ENCODE measurements at regions not wholly inside any gene's neighbourhood (a gene's known extent, or its start where the extent isn't known, plus 50 kb on each side); places are given as distances from the start of the nearest gene placed in this dataset.

- no peak for TF ChIP-seq CTCF (IDR thresholded peaks at IDR 0.05 in 2 of 3, conservative IDR thresholded peaks at IDR 0.05 in 1 of 3; ENCODE audit: borderline replicate concordance in 1 of 3, insufficient read depth in 1 of 3, low read depth in 2 of 3, low read length in 2 of 3)
- no peak for TF ChIP-seq POLR2A (IDR thresholded peaks at IDR 0.05; ENCODE audit: borderline replicate concordance, extremely low read depth, insufficient read depth, insufficient read length)
- TF ChIP-seq, protein P1, sequence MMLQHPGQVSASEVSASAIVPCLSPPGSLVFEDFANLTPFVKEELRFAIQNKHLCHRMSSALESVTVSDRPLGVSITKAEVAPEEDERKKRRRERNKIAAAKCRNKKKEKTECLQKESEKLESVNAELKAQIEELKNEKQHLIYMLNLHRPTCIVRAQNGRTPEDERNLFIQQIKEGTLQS (IDR thresholded peaks at IDR 0.05) = no peak
- no peak for TF ChIP-seq EGR1 (IDR thresholded peaks at IDR 0.05; ENCODE audit: low read depth)
Measured at GRCh38 chr20:17790296-17790695, 90.5 kb downstream of the BANF2 start.

Measured in HCT116 (cell line).